ENCODE measurements at regions not wholly inside any gene's neighbourhood (a gene's known extent, or its start where the extent isn't known, plus 50 kb on each side); places are given as distances from the start of the nearest gene placed in this dataset.
"Not testable (repeated sequence)": the region's sequence is repeated elsewhere in the genome, so short reads cannot be mapped to it uniquely, and the experiment has no call there.

GRCh38 chr15:89004726-89005030 is 83.6 kb upstream of the ABHD2 start:
- POLR2A ChIA-PET, result interaction anchor here (1.5 kb wide), 1 partner anchor 100 kb away, joined by 10 read pairs; no protein-coding TSS in a partner anchor
- no peak for ATAC-seq (ENCODE audit: poor library complexity)
- intact Hi-C loops (cut with DNase I, micrococcal nuclease), result loop anchor here in 1 of 2 experiments (5.0 kb wide), 1 partner anchor 72 kb away; no protein-coding TSS in a partner anchor

GRCh38 chr15:89007527-89007926 is 80.7 kb upstream of the ABHD2 start:
- H3K27me3 Mint-ChIP-seq, result peaks cover 13% of the 10 kb centered on the region
- H3K27ac Mint-ChIP-seq; H3K36me3 Mint-ChIP-seq (ENCODE audit: low read depth); DNase-seq; H3K9me3 Mint-ChIP-seq; H3K27me3 ChIP-seq (ENCODE audit: control insufficient read depth in 1 of 2, insufficient read depth in 2 of 2, low read length in 2 of 2); CTCF ChIA-PET; H3K4me1 Mint-ChIP-seq (ENCODE audit: low read depth); POLR2A ChIA-PET; H3K9me3 ChIP-seq (ENCODE audit: control insufficient read depth in 1 of 2, insufficient read depth in 1 of 2, low read length in 2 of 2); H3K36me3 ChIP-seq (ENCODE audit: insufficient read depth, low read length); ATAC-seq (ENCODE audit: poor library complexity); H3K4me1 ChIP-seq (ENCODE audit: insufficient read depth, low read length); H3K4me3 ChIP-seq (ENCODE audit: low read length); H3K4me3 Mint-ChIP-seq; intact Hi-C loops (cut with DNase I, micrococcal nuclease); H3K27ac ChIP-seq (ENCODE audit: low read depth in 1 of 2, low read length in 2 of 2): not testable (repeated sequence)

More at GRCh38 chr15:89004726-89005030, 83.6 kb upstream of the ABHD2 start:
- H3K9me3 ChIP-seq (ENCODE audit: control insufficient read depth in 1 of 2, insufficient read depth in 1 of 2, low read length in 2 of 2), result no peaks in the 10 kb centered on the region
- DNase-seq, result no peak
- peaks cover 9% of the 10 kb centered on the region for H3K27me3 Mint-ChIP-seq
- no peak overlapping the region for H3K27ac ChIP-seq (ENCODE audit: low read depth in 1 of 2, low read length in 2 of 2)
- TF ChIP-seq CTCF (IDR thresholded peaks at IDR 0.05), result no peak
- no peak overlapping the region for H3K4me3 Mint-ChIP-seq
- no peak overlapping the region for H3K27ac Mint-ChIP-seq
- H3K9me3 Mint-ChIP-seq, result no peaks in the 10 kb centered on the region
- no peaks in the 10 kb centered on the region for H3K4me1 Mint-ChIP-seq (ENCODE audit: low read depth)
- no peaks in the 10 kb centered on the region for H3K27me3 ChIP-seq (ENCODE audit: control insufficient read depth in 1 of 2, insufficient read depth in 2 of 2, low read length in 2 of 2)
- no peaks in the 10 kb centered on the region for H3K36me3 Mint-ChIP-seq (ENCODE audit: low read depth)
- H3K4me3 ChIP-seq (ENCODE audit: low read length), result no peak overlapping the region
- no peaks in the 10 kb centered on the region for H3K36me3 ChIP-seq (ENCODE audit: insufficient read depth, low read length)
- H3K4me1 ChIP-seq (ENCODE audit: insufficient read depth, low read length), result no peaks in the 10 kb centered on the region
- CTCF ChIA-PET, result no interaction called here

- no peak overlapping the region for H3K4me3 ChIP-seq (ENCODE audit: low read length)
- ChIA-PET POLR2A (no interaction called here), CTCF (no interaction called here)
- peaks cover 13% of the 10 kb centered on the region for H3K27me3 Mint-ChIP-seq
- ATAC-seq (ENCODE audit: poor library complexity), result no peak
- no peaks in the 10 kb centered on the region for H3K4me1 ChIP-seq (ENCODE audit: insufficient read depth, low read length)
- H3K4me3 Mint-ChIP-seq, result no peak overlapping the region
- H3K9me3 ChIP-seq (ENCODE audit: control insufficient read depth in 1 of 2, insufficient read depth in 1 of 2, low read length in 2 of 2), result no peaks in the 10 kb centered on the region
- intact Hi-C loops (cut with DNase I, micrococcal nuclease), result no loop called here
- no peaks in the 10 kb centered on the region for H3K36me3 Mint-ChIP-seq (ENCODE audit: low read depth)
- TF ChIP-seq CTCF (IDR thresholded peaks at IDR 0.05), result no peak
- H3K27ac ChIP-seq (ENCODE audit: low read depth in 1 of 2, low read length in 2 of 2), result no peak overlapping the region
- H3K9me3 Mint-ChIP-seq, result no peaks in the 10 kb centered on the region
- DNase-seq, result no peak
- no peaks in the 10 kb centered on the region for H3K4me1 Mint-ChIP-seq (ENCODE audit: low read depth)
- no peaks in the 10 kb centered on the region for H3K27me3 ChIP-seq (ENCODE audit: control insufficient read depth in 1 of 2, insufficient read depth in 2 of 2, low read length in 2 of 2)
- no peak overlapping the region for H3K27ac Mint-ChIP-seq
- H3K36me3 ChIP-seq (ENCODE audit: insufficient read depth, low read length), result no peaks in the 10 kb centered on the region
Observed at GRCh38 chr15:89007989-89008388, 80.3 kb upstream of the ABHD2 start.

GRCh38 chr15:89009080-89009479 is 79.2 kb upstream of the ABHD2 start:
- Mint-ChIP-seq H3K27ac (no peak overlapping the region), H3K36me3 (ENCODE audit: low read depth) (no peaks in the 10 kb centered on the region), H3K27me3 (peaks cover 17% of the 10 kb centered on the region), H3K9me3 (no peaks in the 10 kb centered on the region), H3K4me1 (ENCODE audit: low read depth) (no peaks in the 10 kb centered on the region), H3K4me3 (no peak overlapping the region)
- ATAC-seq (ENCODE audit: poor library complexity) (no peak), DNase-seq (no peak)
- ChIA-PET CTCF (no interaction called here), POLR2A (no interaction called here)
- Histone ChIP-seq H3K9me3 (ENCODE audit: control insufficient read depth in 1 of 2, insufficient read depth in 1 of 2, low read length in 2 of 2) (no peaks in the 10 kb centered on the region), H3K4me1 (ENCODE audit: insufficient read depth, low read length) (no peaks in the 10 kb centered on the region), H3K27me3 (ENCODE audit: control insufficient read depth in 1 of 2, insufficient read depth in 2 of 2, low read length in 2 of 2) (no peaks in the 10 kb centered on the region), H3K36me3 (ENCODE audit: insufficient read depth, low read length) (no peaks in the 10 kb centered on the region), H3K4me3 (ENCODE audit: low read length) (no peak overlapping the region), H3K27ac (ENCODE audit: low read depth in 1 of 2, low read length in 2 of 2) (no peak overlapping the region)
- no peak for TF ChIP-seq CTCF (IDR thresholded peaks at IDR 0.05)
- intact Hi-C loops (cut with DNase I, micrococcal nuclease), result no loop called here
